ENCODE measurements at regions not wholly inside any gene's neighbourhood (a gene's known extent, or its start where the extent isn't known, plus 50 kb on each side); places are given as distances from the start of the nearest gene placed in this dataset.

- no peak for ATAC-seq
- intact Hi-C loops (cut with micrococcal nuclease), result no loop called here
- no peak for DNase-seq
These were observed 176.0 kb upstream of the TMCO5A start for GRCh38 chr15:37758412-37758811.

DNA sequence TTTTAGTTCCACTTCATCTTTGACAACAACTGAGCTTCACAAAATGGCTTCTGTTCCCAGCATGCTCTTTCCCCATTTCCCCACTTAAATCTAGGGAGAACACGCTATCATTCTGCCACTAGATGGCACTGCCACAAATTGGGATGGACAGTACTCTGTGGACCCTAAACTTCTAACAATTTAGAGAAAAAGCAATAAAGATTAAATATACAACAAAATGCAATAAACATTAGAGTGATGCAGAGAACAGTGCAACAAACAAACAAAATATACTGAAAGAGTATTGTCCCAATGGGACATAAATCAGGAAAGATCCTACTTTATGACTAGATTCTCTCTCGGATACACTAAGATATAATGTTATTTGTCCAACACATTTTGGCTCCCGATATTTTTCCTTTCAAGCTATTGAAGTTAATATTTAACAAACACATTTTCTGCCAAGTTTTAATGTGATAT is 169.7 kb upstream of the TMCO5A start:
- ATAC-seq (no peak), DNase-seq (no peak)
- intact Hi-C loops (cut with micrococcal nuclease), result no loop called here

GRCh38 chr15:37765786-37766185 is 168.7 kb upstream of the TMCO5A start:
- no peak for DNase-seq
- intact Hi-C loops (cut with micrococcal nuclease), result no loop called here
- no peak for ATAC-seq

GRCh38 chr15:37767841-37768455 is 166.5 kb upstream of the TMCO5A start:
- ATAC-seq (no peak), DNase-seq (no peak)
- intact Hi-C loops (cut with micrococcal nuclease), result no loop called here

- intact Hi-C loops (cut with micrococcal nuclease), result no loop called here
- no peak for ATAC-seq
These were observed 163.0 kb upstream of the TMCO5A start for GRCh38 chr15:37771465-37771864.

DNA sequence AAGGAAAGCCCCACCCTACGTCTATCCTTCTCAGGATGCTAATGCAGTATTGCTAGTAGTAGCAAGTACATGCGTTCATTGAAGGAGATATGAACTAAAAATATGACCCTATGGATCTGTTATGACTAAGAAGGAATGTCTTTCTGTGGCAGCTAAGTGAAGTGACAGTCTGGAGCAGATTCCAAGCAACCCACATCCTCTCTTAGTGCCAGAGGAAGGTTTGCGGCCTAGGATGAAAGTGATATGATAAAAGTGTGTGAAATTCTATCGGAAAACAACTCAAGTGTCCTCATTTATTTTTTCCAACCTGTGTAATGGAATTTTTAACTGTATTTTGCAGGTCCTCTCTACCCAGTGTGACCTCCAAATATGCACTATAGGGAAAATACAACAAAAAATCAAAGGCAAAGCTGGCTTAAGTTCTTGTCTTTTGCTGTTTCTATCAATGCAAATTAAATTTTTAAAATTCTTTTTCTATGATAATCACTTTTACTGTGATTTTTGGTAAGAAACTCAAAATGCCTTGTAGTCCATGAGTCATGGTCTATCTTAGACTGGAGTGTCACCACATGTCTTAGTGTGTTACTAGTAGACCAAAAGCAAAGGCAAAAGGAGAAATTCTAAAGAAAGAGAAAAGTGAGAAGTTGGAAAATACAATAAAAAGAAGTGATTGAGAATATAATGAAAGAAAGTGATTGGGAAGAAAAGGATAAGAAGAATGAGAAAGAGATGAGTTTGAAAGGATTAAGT is 161.2 kb upstream of the TMCO5A start:
- intact Hi-C loops (cut with micrococcal nuclease), result no loop called here
- ATAC-seq, result no peak
- DNase-seq, result no peak

More at GRCh38 chr15:37771465-37771864, 163.0 kb upstream of the TMCO5A start:
- no peak for DNase-seq

DNA sequence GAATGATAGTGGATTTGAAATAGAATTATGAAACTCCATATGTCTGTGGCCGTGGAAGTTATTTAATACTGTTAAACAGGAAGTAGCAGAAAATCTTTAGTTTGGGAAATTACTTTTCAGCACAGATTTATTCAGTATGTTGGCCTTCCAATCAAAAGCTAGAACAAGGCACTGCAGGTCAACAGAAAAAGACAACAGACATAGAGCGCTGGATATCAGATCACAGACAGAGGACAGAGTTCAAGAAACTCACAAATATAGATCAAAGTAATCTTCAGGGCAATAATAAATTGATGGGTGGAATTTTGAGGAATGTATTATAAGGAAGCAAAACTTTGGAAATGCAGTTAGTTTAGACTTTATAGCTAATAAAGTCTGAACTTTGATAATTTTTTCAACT is 159.5 kb upstream of the TMCO5A start:
- intact Hi-C loops (cut with micrococcal nuclease), result no loop called here
- no peak for DNase-seq
- no peak for ATAC-seq

DNA sequence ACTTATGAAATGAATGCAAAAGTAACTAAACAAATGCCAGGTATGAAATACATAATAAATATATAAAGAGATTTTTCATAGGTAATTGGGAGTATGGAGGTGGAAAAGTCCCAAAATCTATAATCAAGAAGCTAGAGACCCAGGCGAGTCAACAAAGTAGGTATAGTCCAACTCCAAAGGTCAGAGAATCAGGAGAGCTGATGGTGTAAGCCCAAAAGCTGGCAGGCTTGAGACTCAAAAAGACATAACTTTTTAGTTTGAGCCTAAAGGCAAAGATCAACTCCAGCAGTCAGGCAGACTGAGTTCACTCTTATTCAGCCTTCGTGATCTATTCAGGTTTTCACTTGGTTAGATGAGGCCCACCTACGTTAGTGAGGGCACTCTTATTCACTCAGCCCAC is 157.4 kb upstream of the TMCO5A start:
- DNase-seq (no peak), ATAC-seq (no peak)
- intact Hi-C loops (cut with micrococcal nuclease), result no loop called here

- intact Hi-C loops (cut with micrococcal nuclease), result no loop called here
- no peak for ATAC-seq
These were observed 151.2 kb upstream of the TMCO5A start for GRCh38 chr15:37783290-37783689.

DNA sequence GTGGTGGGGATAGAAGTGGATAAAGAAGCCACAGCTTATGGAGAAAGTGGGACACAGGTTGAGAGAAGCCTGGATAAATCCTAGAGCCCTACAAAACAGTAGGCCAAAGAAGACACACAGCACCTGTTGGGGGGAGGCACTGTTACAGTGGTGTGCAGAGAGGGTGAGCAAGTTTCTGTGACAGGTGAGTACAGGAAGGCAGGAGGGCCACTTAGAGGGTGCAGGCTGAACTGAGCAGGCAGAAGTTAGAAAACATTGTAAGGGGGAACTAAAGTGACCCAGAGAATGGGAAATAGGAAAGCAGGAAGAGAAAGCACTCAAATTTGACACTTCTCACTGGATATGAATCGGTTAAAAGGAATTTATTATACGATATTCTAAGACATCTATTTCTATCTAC is 146.1 kb upstream of the TMCO5A start:
- DNase-seq (no peak), ATAC-seq (no peak)
- intact Hi-C loops (cut with micrococcal nuclease), result no loop called here

More at GRCh38 chr15:37783290-37783689, 151.2 kb upstream of the TMCO5A start:
- no peak for DNase-seq

DNA sequence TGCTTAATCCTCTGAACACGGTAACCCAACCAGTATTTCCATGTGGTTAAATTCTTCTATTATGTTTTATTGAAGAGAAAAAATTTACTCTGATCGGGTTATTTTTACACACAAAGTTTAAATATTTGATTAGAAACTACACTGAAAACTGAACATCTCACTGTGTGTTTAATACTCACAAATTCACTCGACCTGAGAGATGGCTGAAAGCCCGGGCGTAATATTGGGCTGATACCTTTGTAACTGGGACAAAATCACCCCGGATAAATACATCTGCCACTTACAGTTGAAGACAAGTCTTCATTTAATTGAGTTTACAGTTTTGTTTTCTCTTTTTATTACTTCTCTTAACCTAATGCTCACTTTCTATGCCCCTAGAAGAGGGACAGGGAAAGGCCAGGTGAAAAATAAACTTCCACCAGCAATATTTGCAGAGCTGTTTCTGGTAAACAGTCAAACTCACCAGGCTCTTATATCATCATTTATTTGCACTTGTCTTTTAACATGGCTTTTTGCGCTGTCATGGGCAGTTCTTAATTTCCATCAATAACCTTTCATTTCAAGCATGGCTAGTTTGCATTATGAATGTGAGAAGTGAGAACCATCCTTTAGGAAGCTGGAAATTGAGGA is 145.6 kb upstream of the TMCO5A start:
- ATAC-seq (no peak), DNase-seq (no peak)
- intact Hi-C loops (cut with micrococcal nuclease), result no loop called here

DNA sequence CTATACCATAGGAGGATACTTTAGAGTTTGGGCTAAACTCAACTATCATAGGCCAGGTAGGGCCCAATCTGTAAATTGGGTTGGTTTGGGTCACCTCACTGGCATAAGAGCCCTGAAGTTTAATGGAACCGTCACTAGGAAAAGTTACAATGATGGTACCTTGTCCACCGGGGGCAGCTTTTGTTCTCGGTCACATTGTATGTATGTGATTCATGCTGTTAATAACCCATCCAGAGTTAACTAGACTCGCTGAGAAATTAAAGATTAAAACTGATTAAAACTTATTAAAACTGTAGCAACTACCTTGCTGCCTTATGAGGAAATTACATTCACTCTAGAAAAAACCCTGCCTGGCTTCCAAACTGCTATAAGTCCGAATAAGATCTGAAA is 145.0 kb upstream of the TMCO5A start:
- intact Hi-C loops (cut with micrococcal nuclease), result no loop called here
- DNase-seq, result no peak
- ATAC-seq, result no peak

DNA sequence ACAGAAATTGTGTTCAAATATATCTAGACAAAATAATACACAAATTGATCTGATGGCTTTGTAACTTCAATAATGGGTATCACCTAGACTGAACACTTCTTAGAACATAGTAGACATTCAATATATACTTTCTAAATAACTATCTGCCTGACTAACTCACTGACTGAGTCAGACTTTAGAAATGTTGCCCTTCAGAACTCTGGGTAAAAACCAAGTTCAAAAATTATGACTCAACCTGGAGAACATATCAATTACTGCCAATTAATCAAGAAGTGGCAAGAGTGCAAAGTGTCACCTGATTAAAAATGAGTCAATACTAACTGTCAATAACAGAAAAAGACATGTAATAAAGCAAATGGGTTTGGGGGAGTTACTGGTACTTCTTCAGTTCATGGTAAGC is 144.6 kb upstream of the TMCO5A start:
- ATAC-seq, result no peak

GRCh38 chr15:37791693-37792092 is 142.7 kb upstream of the TMCO5A start:
- ATAC-seq, result no peak
- no peak for DNase-seq
- intact Hi-C loops (cut with micrococcal nuclease), result no loop called here

More for the DNA sequence above, 144.6 kb upstream of the TMCO5A start:
- no peak for DNase-seq
- intact Hi-C loops (cut with micrococcal nuclease), result no loop called here

- intact Hi-C loops (cut with micrococcal nuclease), result no loop called here
- ATAC-seq, result no peak
- DNase-seq, result no peak
These were observed 142.1 kb upstream of the TMCO5A start for GRCh38 chr15:37792351-37792750.

- DNase-seq (no peak), ATAC-seq (no peak)
- intact Hi-C loops (cut with micrococcal nuclease), result no loop called here
These were observed 140.6 kb upstream of the TMCO5A start for GRCh38 chr15:37793851-37794250.

DNA sequence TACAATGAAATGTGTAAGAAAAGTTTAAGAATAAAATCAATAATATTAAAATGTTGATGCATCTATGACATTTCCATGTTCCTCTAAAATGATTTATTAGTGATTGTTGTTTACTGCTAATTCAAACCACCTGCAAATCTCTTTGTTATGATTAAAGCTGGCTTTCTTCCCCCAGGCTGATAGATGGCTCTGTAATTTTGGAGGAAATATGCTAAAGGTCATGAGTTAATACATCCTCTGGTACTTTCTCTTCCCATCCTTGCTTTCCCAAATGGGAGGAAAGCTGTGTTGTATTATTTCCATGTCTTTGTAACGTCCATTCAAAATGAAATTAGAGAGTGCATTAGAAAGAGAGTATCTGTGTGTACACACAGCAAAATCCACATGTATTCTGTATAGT is 139.5 kb upstream of the TMCO5A start:
- ATAC-seq (no peak), DNase-seq (no peak)
- intact Hi-C loops (cut with micrococcal nuclease), result no loop called here

- ATAC-seq (no peak), DNase-seq (no peak)
- intact Hi-C loops (cut with micrococcal nuclease), result no loop called here
These were observed 132.9 kb upstream of the TMCO5A start for GRCh38 chr15:37801529-37801928.

- no peak for ATAC-seq
- intact Hi-C loops (cut with micrococcal nuclease), result no loop called here
These were observed 127.6 kb upstream of the TMCO5A start for GRCh38 chr15:37806808-37807207.

GRCh38 chr15:37810381-37810780 is 124.1 kb upstream of the TMCO5A start:
- ATAC-seq (no peak), DNase-seq (no peak)
- intact Hi-C loops (cut with micrococcal nuclease), result no loop called here

More at GRCh38 chr15:37806808-37807207, 127.6 kb upstream of the TMCO5A start:
- no peak for DNase-seq

DNA sequence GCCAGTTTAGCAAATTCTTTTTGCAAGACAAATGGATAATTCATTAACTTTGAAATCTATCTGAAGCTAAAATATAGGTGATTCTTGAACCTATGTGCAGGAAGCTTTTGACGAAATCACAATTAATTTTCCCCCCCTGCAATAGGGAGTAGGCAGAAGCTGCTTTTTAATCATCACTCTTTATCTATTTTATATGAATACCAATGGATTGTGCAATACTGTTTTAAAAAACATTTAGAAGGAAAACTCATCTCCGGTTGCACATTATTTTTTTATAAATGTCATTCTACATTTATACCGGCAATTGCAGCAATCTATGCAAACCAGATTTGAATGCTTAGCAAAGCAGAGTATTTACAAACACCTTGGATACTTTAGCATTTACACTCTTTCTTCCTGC is 121.1 kb upstream of the TMCO5A start:
- intact Hi-C loops (cut with micrococcal nuclease), result no loop called here
- ATAC-seq (no peak), DNase-seq (no peak)
